ENCODE measurements at regions not wholly inside any gene's neighbourhood (a gene's known extent, or its start where the extent isn't known, plus 50 kb on each side); places are given as distances from the start of the nearest gene placed in this dataset.

DNA sequence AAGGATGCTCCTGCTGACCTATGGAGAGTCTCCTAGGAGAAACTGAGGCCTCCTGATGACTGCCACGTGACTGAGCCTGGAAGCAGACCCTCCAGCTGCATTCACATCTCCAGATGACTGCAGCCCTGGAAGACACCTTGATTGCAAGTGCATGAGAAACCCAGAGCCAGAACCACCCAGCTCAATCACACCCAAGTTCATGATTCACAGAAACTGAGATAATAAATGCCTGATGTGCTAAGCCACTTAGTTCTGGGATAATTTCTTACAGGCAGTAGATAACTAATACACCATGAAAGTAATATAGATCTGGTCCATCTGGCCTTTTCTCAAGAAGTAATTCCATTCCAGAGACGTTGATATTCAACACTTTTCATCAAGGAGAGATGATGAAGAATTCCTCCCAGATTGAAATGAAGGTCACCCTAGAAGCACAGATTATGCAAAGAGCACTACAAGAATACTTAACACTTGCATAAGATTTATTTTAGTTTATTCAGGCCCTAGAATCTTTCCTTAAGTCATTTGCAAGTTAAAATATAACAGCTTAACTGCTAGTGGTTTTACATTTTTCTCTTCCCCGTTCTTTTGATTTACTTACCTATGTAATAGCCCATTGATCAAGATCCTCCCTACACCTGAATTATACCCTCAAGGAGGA lies 208.2 kb upstream of the INHBA start:
- no peak for DNase-seq (ENCODE audit: low read depth in 2 of 3, low spot score in 1 of 3)

GRCh38 chr7:41907444-41907843 lies 204.6 kb upstream of the INHBA start:
- DNase-seq (ENCODE audit: low read depth in 2 of 3, low spot score in 1 of 3), result no peak

DNA sequence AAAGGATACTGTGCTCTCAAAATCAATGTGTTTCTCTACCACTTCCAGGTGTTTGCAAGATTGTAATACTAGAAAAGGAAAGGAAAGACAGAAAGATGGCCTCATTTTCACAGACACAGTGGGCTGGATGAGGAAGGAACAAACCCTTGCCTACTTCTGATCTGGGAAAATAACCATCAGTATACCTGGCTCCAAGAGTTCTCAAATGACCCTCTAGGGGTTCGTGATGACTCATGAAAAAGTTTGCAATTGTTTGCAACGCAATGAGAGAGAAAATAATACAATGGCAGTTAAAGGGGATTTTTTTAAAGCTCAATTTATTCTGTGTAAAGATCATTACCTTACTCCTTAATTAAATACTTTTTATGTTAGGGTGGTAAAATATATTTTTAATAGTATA lies 197.6 kb upstream of the INHBA start:
- no peak for DNase-seq (ENCODE audit: low read depth in 2 of 3, low spot score in 1 of 3)

DNA sequence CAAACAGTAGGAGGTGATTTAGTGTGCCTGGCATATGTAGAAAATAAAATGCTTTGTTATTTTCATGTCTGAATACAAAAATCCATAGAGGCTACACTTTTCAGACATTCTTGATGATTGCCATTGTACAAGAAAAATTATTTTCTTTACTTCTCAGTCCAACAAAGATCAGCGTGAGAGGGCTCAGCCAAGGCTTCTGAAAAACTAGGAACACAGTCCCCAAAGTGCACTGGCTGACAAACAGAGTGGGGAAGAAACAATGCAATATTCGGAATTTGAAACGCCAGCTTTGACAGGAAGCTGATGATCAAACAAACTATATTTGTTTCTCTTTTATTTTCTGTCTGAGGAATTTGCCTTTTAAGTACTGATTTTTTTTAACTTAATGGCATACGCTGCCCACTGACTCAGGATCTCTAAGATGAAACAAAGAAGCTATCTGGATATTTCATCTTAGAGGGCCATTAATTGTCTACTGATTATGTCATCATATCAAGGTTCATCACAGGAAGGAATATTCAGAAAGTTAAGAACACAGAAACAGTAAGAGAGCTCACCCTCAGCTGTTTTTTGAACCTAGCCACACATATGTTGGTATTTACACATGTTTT lies 197.0 kb upstream of the INHBA start:
- DNase-seq (ENCODE audit: low read depth in 2 of 3, low spot score in 1 of 3), result no peak

DNA sequence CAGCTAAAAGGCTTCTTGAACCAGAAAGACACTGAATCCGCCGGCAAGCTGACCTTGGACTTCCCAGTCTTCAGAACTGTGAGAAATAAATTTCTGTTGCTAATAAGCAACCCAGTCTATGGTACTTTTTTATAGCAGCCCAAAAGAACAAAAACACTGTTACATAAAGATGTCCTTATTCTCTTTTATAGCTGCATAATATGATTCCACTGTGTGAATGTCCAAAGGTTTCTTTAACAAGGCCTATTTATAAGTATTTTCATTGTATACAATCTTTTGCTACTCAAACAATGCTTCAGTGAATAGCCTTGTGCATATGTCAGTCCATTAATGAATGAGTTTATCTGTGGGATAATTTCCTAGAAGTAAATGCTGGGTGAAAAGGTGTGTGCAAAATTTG lies 190.8 kb upstream of the INHBA start:
- no peak for DNase-seq (ENCODE audit: low read depth in 2 of 3, low spot score in 1 of 3)

DNA sequence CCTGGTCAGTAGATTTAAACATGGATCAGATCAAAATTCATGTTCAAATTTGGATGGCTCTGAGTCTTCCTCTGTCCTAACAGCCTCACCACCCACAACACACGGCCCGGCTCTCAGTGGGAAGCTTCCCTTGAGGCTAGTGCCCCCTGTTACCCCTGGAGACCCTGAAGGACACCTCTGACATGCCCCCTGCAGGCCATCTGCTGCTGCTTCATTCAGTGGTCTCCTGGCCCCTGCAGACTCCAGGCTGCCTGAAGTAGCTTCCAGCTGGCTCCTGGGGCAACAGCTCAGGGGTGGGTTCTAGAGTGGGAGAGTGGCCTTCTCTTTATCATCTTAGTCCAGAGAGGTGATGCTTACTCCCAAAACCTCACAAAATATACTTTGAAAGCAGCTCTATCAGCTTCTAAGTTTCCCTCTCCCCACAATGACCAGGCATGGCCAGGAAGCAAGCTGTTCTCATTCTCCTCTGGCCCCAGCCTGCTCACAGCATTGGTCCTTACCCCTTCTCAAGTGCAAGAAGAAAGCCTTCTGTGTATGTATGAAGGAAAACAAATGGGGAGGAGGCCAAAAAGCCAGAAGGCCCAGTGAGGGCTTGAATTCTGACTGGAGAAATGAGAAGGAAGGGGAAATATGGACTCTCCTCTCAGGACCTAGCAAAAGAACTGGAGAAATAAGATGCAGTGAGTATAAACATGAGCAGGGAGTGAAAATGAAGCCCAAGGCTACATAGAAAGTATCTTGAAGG lies 189.6 kb upstream of the INHBA start:
- no peak for DNase-seq (ENCODE audit: low read depth in 2 of 3, low spot score in 1 of 3)

- DNase-seq (ENCODE audit: low read depth in 2 of 3, low spot score in 1 of 3), result no peak
Observed at GRCh38 chr7:41891950-41892349, 189.1 kb upstream of the INHBA start.

GRCh38 chr7:41890631-41891274 lies 187.9 kb upstream of the INHBA start:
- DNase-seq (ENCODE audit: low read depth in 2 of 3, low spot score in 1 of 3), result no peak

DNA sequence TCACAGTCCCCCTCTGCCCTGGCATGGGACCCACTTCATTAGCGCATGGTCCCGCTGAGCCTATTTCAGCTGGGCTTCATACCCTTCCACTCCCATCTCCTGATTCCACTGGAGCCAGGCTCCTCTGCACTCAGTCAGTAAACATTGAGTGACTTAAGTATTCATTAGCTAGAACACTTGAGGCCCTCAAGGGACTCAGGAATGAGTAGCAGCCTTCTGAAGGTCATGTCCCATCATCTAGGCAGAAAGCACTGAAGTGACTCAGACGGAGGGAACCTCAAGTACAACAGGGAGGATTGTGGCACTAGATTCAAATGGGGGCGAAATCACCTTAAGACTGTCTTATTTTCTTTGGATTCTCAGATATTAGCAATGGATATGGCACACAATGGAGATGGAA lies 186.6 kb upstream of the INHBA start:
- no peak for DNase-seq (ENCODE audit: low read depth in 2 of 3, low spot score in 1 of 3)

DNA sequence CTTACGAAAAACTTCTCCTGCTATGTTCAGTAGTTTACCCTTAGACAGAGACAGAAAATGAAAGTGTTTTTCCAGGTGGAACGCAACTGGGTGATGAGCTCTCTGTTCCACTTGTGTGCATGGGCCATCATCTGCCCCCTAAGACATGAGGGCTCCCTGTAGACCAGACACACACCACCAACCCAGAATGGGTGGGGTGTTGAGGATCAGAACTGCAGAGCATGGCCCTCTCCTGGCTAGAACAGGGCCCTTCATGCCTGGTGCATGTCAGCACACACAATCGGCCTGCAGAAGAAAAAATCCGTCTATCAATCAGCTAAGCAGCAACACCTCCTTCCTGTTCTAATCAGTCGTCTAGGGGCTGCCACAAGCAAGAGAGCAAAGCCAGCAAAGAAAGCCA lies 186.2 kb upstream of the INHBA start:
- no peak for DNase-seq (ENCODE audit: low read depth in 2 of 3, low spot score in 1 of 3)

DNA sequence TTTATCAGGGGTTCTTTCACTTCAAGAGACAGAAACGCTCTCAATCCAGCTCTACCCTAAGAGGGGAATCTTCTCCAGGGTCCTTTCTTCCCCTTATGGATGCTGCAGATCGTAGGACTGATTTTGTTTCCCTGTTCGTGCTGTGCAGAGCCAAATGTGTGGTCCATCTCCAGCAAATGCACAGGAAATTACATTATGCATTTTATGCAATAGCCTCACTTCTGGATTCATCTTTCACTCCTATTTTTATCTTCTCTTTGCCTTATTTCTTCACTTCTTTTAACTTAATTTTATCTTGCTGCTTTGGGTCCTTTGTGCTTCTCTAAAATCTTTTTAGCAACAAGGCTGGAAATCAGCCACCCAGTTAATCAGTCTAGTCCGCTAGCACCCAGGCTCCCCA lies 184.5 kb upstream of the INHBA start:
- no peak for DNase-seq (ENCODE audit: low read depth in 2 of 3, low spot score in 1 of 3)

DNA sequence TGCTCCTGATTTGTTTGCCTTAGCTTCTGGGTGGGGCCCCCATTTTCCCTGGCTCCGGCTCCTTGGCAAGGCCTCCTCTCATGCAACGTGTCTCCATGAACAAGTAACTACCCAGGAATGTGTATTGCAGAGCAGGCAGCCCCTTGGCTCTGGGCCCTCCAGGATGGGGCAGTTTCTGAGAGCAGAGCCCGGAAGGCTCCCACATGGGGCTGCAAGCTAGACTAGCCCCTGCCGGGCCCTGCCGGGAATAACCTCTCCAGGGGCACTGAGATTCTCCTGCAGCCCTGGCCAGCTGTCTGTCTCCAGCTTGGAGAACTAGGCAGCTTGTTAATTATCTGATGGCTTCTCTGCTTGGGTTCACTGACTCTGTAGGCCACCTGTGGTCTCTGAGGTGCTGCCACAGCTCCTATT lies 184.0 kb upstream of the INHBA start:
- DNase-seq (ENCODE audit: low read depth in 2 of 3, low spot score in 1 of 3), result no peak

- DNase-seq (ENCODE audit: low read depth in 2 of 3, low spot score in 1 of 3), result no peak
Observed at GRCh38 chr7:41886262-41886900, 183.5 kb upstream of the INHBA start.

DNA sequence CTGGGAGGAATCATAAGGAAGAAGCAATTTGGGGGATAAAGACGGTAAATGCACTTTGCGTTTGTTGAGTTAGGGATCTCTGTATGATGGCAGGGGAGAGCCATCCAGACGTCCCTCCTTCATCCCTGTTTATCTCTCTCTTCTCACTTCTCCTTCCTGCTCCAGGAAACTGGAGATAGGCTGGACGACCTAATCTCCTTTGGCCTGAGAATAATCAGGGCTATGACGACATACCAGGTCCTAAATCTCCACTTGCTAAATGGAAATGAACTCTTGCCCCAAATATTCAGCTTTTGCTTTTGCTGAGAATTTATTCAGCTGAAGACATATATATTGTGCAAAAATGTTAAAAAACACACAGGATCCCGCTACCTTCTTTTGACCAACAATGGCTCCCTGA lies 182.9 kb upstream of the INHBA start:
- DNase-seq (ENCODE audit: low read depth in 2 of 3, low spot score in 1 of 3), result no peak

- DNase-seq (ENCODE audit: low read depth in 2 of 3, low spot score in 1 of 3), result no peak
Observed at GRCh38 chr7:41885078-41885477, 182.2 kb upstream of the INHBA start.

DNA sequence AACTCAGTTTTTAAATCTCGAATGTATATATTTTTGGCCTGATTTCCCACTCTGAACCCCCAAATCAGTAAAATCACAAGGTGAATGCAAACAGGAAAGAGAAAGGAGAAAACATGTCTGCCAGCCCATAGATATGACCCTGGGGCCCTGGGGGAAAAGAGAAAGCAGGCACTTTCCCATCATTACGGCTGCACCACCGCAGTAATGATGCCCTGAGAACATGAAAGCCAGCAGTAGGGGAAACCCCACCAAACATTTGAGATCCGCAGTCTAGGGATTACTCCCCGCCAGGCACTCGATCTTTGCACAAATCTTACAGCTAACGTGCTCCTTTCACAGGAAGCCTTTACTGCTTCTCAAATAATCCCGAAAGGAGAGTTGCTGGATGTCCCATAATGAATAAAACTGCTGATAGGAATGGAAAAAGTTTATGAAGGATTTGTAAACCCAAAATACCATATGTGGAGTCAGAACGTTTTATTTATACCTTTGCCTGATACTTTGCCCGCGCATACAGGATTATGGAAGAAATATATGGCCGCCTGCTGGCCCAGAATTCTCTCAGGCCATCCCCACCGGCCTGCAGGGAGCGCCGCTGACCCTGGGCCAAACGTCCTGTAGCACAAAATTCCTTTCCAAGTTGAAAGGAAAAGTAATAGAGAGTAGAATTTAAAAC lies 180.0 kb upstream of the INHBA start:
- peak in 1 of 3 donors; percentile 7 for DNase-seq (ENCODE audit: low read depth in 2 of 3, low spot score in 1 of 3)

DNA sequence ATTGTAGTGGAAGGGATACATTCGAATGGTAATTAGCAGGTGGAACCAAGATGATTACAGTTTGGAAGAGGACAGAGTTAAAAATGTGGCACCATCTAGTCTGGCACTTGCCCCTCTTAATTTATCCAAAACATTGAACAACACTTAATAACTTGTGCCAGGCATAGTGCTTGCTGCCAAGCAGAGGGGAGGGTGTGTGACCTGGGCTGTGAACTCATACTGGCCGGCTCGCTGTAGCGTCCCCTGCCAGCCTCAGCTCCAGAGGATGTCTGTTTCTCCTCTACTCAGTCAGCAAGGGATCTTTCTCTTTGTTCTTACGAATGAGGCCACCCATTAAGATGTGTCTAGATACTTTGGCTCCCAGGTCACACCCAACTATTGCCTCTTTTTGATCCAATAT lies 179.4 kb upstream of the INHBA start:
- no peak for DNase-seq (ENCODE audit: low read depth in 2 of 3, low spot score in 1 of 3)

- peak; percentile 67 to 78 (median 70) for DNase-seq (ENCODE audit: low read depth in 2 of 3, low spot score in 1 of 3)
Observed at GRCh38 chr7:41881331-41882130, 178.6 kb upstream of the INHBA start.

- DNase-seq (ENCODE audit: low read depth in 2 of 3, low spot score in 1 of 3), result no peak
Observed at GRCh38 chr7:41880107-41880506, 177.2 kb upstream of the INHBA start.

- DNase-seq (ENCODE audit: low read depth in 2 of 3, low spot score in 1 of 3), result no peak
Observed at GRCh38 chr7:41879403-41879802, 176.5 kb upstream of the INHBA start.
